ENCODE measurements at regions not wholly inside any gene's neighbourhood (a gene's known extent, or its start where the extent isn't known, plus 50 kb on each side); places are given as distances from the start of the nearest gene placed in this dataset.

DNA sequence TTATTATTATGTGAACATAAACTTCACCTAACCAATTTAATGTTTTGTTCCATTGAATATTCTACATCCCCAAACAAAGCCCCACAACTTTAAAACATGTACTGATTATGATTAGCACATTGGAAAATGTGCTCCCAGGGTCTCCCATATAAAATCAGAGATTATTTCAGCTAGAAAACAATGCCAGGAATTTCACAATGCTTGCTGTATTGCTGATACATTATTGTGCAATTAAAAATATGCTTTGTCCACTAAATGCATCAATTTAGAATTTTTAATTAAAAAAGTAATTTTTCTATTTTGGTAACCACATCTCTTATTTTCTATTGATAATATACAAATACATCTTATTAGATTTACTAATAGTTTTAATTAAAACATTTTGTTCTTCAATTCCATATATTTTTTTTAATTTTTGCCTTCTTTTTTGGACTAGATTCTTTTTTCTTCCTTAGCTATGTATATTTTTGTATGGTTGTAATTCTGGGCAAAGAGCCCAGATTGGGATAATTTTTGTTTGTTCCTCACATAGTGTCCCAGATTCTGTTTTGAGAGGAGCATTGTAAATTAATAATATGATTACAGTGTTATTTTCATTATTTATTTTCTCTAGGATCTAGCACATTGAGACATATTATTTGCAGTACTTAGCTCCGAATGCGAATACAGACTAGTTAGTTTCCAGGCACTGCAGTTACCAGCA lies 241.5 kb upstream of the CDH18 start:
- TF ChIP-seq, protein P1, sequence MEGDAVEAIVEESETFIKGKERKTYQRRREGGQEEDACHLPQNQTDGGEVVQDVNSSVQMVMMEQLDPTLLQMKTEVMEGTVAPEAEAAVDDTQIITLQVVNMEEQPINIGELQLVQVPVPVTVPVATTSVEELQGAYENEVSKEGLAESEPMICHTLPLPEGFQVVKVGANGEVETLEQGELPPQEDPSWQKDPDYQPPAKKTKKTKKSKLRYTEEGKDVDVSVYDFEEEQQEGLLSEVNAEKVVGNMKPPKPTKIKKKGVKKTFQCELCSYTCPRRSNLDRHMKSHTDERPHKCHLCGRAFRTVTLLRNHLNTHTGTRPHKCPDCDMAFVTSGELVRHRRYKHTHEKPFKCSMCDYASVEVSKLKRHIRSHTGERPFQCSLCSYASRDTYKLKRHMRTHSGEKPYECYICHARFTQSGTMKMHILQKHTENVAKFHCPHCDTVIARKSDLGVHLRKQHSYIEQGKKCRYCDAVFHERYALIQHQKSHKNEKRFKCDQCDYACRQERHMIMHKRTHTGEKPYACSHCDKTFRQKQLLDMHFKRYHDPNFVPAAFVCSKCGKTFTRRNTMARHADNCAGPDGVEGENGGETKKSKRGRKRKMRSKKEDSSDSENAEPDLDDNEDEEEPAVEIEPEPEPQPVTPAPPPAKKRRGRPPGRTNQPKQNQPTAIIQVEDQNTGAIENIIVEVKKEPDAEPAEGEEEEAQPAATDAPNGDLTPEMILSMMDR (IDR thresholded peaks at IDR 0.05): no peak
- no peak for TF ChIP-seq POLR2A (IDR thresholded peaks at IDR 0.05)
